Caco-2 (cell line): ENCODE measurements at regions not wholly inside any gene's neighbourhood (a gene's known extent, or its start where the extent isn't known, plus 50 kb on each side); places are given as distances from the start of the nearest gene placed in this dataset.
A peak's percentile ranks its signal among the peaks of the same experiment; 100 is the strongest.
"Not testable (repeated sequence)": the region's sequence is repeated elsewhere in the genome, so short reads cannot be mapped to it uniquely, and the experiment has no call there.

Experiments
- BruUV-seq: library from RNA; stranded (reverse); fragments of 400-500 nt; replicated peaks from 2 replicates; lab custom pipeline; 2021; lab: Mats Ljungman, UMichigan
- CTCF ChIA-PET: fragments of 300-600 bp; sonication (Branson Sonifier 250); formaldehyde crosslinking; loops from one replicate; lab custom pipeline; 2022; ENCODE audit warnings: antibody characterized with exemption; lab: Charles Lee
- POLR2A ChIA-PET: fragments of 300-600 bp; sonication (Branson Sonifier 250); formaldehyde crosslinking; loops from one replicate; lab custom pipeline; 2022; ENCODE audit warnings: antibody characterized with exemption; lab: Charles Lee
- DNase-seq, 2 experiments: peaks; one replicate each; pipeline versions ENCODE4 v3.0.0 to v3.0.0-alpha.2; 2020 to 2022
- H3K27me3 ChIP-seq: replicated peaks from 2 replicates; pipeline ENCODE4 v1.6.0; 2011; ENCODE audit warnings: low read length; ENCODE audit not compliant: control insufficient read depth, insufficient read depth
- H3K36me3 ChIP-seq: 2 replicates; pipeline ENCODE4 v1.5.1; 2011; ENCODE audit warnings: low read length; ENCODE audit not compliant: control insufficient read depth, insufficient read depth
- H3K4me1 ChIP-seq: fragments of 250-450 bp; sonication (Bioruptor Pico); 2 replicates; pipeline ENCODE4 v1.5.1; 2020; ENCODE audit warnings: mild to moderate bottlenecking
- H3K4me3 ChIP-seq: 2 replicates; pipeline ENCODE4 v1.5.1; 2011; ENCODE audit warnings: low read depth, mild to moderate bottlenecking, control low read depth, low read length
- H3K9me3 ChIP-seq: fragments of 250-450 bp; sonication (Bioruptor Pico); 2 replicates; pipeline ENCODE4 v1.5.1; 2020; ENCODE audit warnings: mild to moderate bottlenecking, moderate library complexity
- H3K27ac Mint-ChIP-seq: one replicate; pipeline ENCODE4 v1.8.0; 2022; ENCODE audit warnings: mixed read lengths; ENCODE audit not compliant: unreplicated experiment
- H3K27me3 Mint-ChIP-seq: one replicate; pipeline ENCODE4 v1.8.0; 2022; ENCODE audit warnings: mixed read lengths; ENCODE audit not compliant: insufficient read depth, unreplicated experiment
- H3K36me3 Mint-ChIP-seq: one replicate; pipeline ENCODE4 v1.8.0; 2022; ENCODE audit warnings: mild to moderate bottlenecking, mixed read lengths; ENCODE audit not compliant: insufficient read depth, unreplicated experiment
- H3K4me1 Mint-ChIP-seq: one replicate; pipeline ENCODE4 v1.8.0; 2022; ENCODE audit warnings: low read depth, mixed read lengths; ENCODE audit not compliant: unreplicated experiment
- H3K4me3 Mint-ChIP-seq: one replicate; pipeline ENCODE4 v1.8.0; 2022; ENCODE audit warnings: mild to moderate bottlenecking, moderate library complexity, mixed read lengths; ENCODE audit not compliant: unreplicated experiment
- H3K9me3 Mint-ChIP-seq: one replicate; pipeline ENCODE4 v1.8.0; 2022; ENCODE audit warnings: mixed read lengths; ENCODE audit not compliant: unreplicated experiment
- CTCF ChIP-seq, 2 experiments: fragments of 200-600 bp in 1 of 2; IDR thresholded peaks; 1 replicate in 1 of 2; 2 replicates in 1 of 2; pipeline versions ENCODE4 v1.5.1 to v1.8.0; 2011 to 2022; ENCODE audit warnings: antibody characterized with exemption in 1 of 2, control low read depth in 1 of 2, inconsistent platforms in 1 of 2, low read depth in 1 of 2, low read length in 1 of 2, mild to moderate bottlenecking in 1 of 2, moderate library complexity in 1 of 2; ENCODE audit not compliant: insufficient read depth in 1 of 2, severe bottlenecking in 1 of 2, unreplicated experiment in 1 of 2
- intact Hi-C: fragments of 100-400 bp; cut with micrococcal nuclease; formaldehyde crosslinking; loops from one replicate; pipeline ENCODE4 v1.10.0; 2022; ENCODE audit not compliant: unreplicated experiment

GRCh38 chr4:186844059-186844681, 120.5 kb upstream of the FAT1 start:
- Mint-ChIP-seq H3K9me3 (no peaks in the 10 kb centered on the region), H3K4me3 (no peak overlapping the region), H3K27ac (no peak overlapping the region), H3K36me3 (no peaks in the 10 kb centered on the region), H3K4me1 (no peaks in the 10 kb centered on the region), H3K27me3 (no peaks in the 10 kb centered on the region)
- Histone ChIP-seq H3K4me1 (peaks cover 13% of the 10 kb centered on the region; the same call in 1 of the 2 replicates), H3K27me3 (no peaks in the 10 kb centered on the region), H3K9me3 (no peaks in the 10 kb centered on the region), H3K4me3 (no peak overlapping the region), H3K36me3 (no peaks in the 10 kb centered on the region)
- ChIA-PET CTCF (no interaction called here), POLR2A (no interaction called here)
- intact Hi-C loops = no loop called here
- TF ChIP-seq CTCF (IDR thresholded peaks at IDR 0.05; ENCODE audit: insufficient read depth in 1 of 2, low read depth in 1 of 2, low read length in 1 of 2, severe bottlenecking in 1 of 2, unreplicated experiment in 1 of 2) = no peak
- no TSS peak for BruUV-seq
- DNase-seq = no peak

- Histone ChIP-seq H3K36me3 (no peaks in the 10 kb centered on the region), H3K27me3 (no peaks in the 10 kb centered on the region), H3K4me1 (peaks cover 13% of the 10 kb centered on the region; the same call in 1 of the 2 replicates), H3K9me3 (no peaks in the 10 kb centered on the region), H3K4me3 (no peak overlapping the region)
- TF ChIP-seq CTCF (IDR thresholded peaks at IDR 0.05; ENCODE audit: insufficient read depth in 1 of 2, low read depth in 1 of 2, low read length in 1 of 2, severe bottlenecking in 1 of 2, unreplicated experiment in 1 of 2) = no peak
- no peak for DNase-seq
- H3K4me3 Mint-ChIP-seq = no peak overlapping the region
- H3K9me3 Mint-ChIP-seq = peaks cover 2% of the 10 kb centered on the region
- peak overlapping the region; percentile 32 for H3K27ac Mint-ChIP-seq
- no peaks in the 10 kb centered on the region for H3K27me3 Mint-ChIP-seq
- ChIA-PET CTCF (no interaction called here), POLR2A (no interaction called here)
- BruUV-seq = no TSS peak
- no peaks in the 10 kb centered on the region for H3K36me3 Mint-ChIP-seq
- intact Hi-C loops = no loop called here
- H3K4me1 Mint-ChIP-seq = no peaks in the 10 kb centered on the region
Measured at GRCh38 chr4:186845137-186845842, 121.6 kb upstream of the FAT1 start.

GRCh38 chr4:186846426-186846825, 122.8 kb upstream of the FAT1 start:
- Histone ChIP-seq H3K4me1 (peaks cover 13% of the 10 kb centered on the region; the same call in 1 of the 2 replicates), H3K27me3 (no peaks in the 10 kb centered on the region), H3K4me3 (no peak overlapping the region), H3K9me3 (no peaks in the 10 kb centered on the region), H3K36me3 (no peaks in the 10 kb centered on the region)
- no TSS peak for BruUV-seq
- DNase-seq = no peak
- CTCF ChIA-PET = no interaction called here
- Mint-ChIP-seq H3K9me3 (peaks cover 12% of the 10 kb centered on the region), H3K27me3 (no peaks in the 10 kb centered on the region), H3K36me3 (no peaks in the 10 kb centered on the region), H3K4me1 (no peaks in the 10 kb centered on the region), H3K4me3 (no peak overlapping the region), H3K27ac (no peak overlapping the region)
- no peak for TF ChIP-seq CTCF (IDR thresholded peaks at IDR 0.05; ENCODE audit: insufficient read depth in 1 of 2, low read depth in 1 of 2, low read length in 1 of 2, severe bottlenecking in 1 of 2, unreplicated experiment in 1 of 2)
- POLR2A ChIA-PET = no interaction called here
- intact Hi-C loops = no loop called here

GRCh38 chr4:186847429-186848131, 123.9 kb upstream of the FAT1 start:
- POLR2A ChIA-PET, H3K4me3 Mint-ChIP-seq, DNase-seq, H3K36me3 Mint-ChIP-seq, BruUV-seq, H3K27ac Mint-ChIP-seq, H3K4me1 Mint-ChIP-seq, intact Hi-C loops, H3K36me3 ChIP-seq, H3K4me3 ChIP-seq, H3K9me3 ChIP-seq, CTCF ChIA-PET, H3K27me3 Mint-ChIP-seq, H3K27me3 ChIP-seq: not testable (repeated sequence)
- peaks cover 12% of the 10 kb centered on the region for H3K9me3 Mint-ChIP-seq
- H3K4me1 ChIP-seq = peaks cover 18% of the 10 kb centered on the region; the same call in 1 of the 2 replicates
